Uterus (tissue), 3 donors: ENCODE measurements at regions not wholly inside any gene's neighbourhood (a gene's known extent, or its start where the extent isn't known, plus 50 kb on each side); places are given as distances from the start of the nearest gene placed in this dataset.

Experiments used
- DNase-seq, 2 donors: peaks; one replicate each; pipeline ENCODE4 v3.0.0-alpha.2; 2019 to 2020
- H3K27ac ChIP-seq, 2 donors: fragments of 200-600 bp; sonication (generic); 1 replicate in 1 of 2; 2 replicates in 1 of 2; pipeline ENCODE4 v1.5.1; 2016 to 2018
- H3K27me3 ChIP-seq, 2 donors: fragments of 200-600 bp; sonication (generic); one replicate each; pipeline ENCODE4 v1.5.1; 2018 to 2019; ENCODE audit warnings: control low read depth in 1 of 2
- H3K36me3 ChIP-seq, 2 donors: fragments of 200-600 bp; sonication (generic); one replicate each; pipeline ENCODE4 v1.5.1; 2019; ENCODE audit warnings: control low read depth in 1 of 2
- H3K4me1 ChIP-seq, 2 donors: fragments of 200-600 bp; sonication (generic); one replicate each; pipeline ENCODE4 v1.5.1; 2018 to 2019; ENCODE audit warnings: control low read depth in 1 of 2
- H3K4me3 ChIP-seq, 2 donors: fragments of 200-600 bp; sonication (generic); 1 replicate in 1 of 2; 2 replicates in 1 of 2; pipeline ENCODE4 v1.5.1; 2018 to 2019; ENCODE audit warnings: mild to moderate bottlenecking in 1 of 2
- H3K9me3 ChIP-seq, 2 donors: fragments of 200-600 bp; sonication (generic); one replicate each; pipeline ENCODE4 v1.5.1; 2019; ENCODE audit warnings: control low read depth in 1 of 2
- POLR2A ChIP-seq, 2 donors: fragments of 450-650 bp; IDR thresholded peaks; one replicate each; pipeline ENCODE4 v1.6.1; 2016; ENCODE audit warnings: antibody characterized with exemption in 2 of 2, mild to moderate bottlenecking in 1 of 2, moderate library complexity in 1 of 2
- intact Hi-C: fragments of 100-400 bp; cut with DNase I; formaldehyde crosslinking; loops from one replicate; pipeline ENCODE4 v1.15.1; 2023; ENCODE audit warnings: low total_unique reads
- TF ChIP-seq, protein P1 (sequence below), 4 experiments: fragments of 200-600 bp in 2 of 4; fragments of 450-650 bp in 2 of 4; sonication (generic) in 2 of 4; IDR thresholded peaks; one replicate each; pipeline ENCODE4 v1.5.1; 2016 to 2019; ENCODE audit warnings: antibody characterized with exemption in 4 of 4, mild to moderate bottlenecking in 2 of 4, moderate library complexity in 1 of 4
- donor health status: DM: yes; HTN: yes; CAD: no.

DNA sequence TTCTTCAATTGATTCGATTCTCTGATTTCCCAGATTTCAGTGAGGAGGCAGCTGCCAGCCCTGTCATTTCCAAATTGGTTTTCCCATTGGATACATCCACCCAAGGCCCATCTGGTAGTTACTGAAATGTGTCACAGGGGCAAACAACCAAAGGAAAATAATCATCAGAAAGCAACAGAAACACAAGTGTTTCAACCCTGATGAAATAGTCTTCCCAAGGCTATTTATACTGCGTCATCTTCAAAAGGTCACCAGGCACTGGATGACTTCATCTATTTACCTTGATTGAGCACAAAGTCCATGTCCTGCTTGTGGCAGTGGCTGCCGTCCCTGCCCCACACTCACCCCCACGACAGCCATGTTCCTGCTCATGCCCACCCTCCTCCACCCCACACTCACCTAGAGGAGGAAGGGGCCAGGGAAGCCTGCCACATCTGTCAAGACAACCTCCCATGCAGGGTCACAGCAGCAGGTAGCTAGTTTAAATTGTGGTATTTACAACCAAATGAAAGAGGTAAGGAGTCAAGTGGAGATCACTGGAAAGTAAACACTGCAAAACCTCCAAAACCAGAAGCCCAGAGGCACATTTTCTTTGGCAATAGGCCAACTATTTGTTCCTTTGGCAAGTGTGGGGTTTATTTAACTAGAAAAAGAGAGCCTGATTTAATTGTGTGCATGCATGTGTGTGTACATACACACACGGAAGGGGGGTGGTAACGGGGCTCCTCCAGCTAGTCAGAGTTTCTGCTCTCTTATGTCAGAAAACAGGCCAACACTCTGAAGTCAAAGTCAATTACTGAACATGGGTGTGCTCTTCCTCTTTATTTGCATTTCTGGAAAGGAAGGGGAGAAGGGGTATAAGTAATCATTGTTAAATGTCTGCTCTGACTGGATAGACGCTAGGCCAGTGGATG is 49.5 kb upstream of the RAB4A start:
- Histone ChIP-seq H3K4me3 (no peak overlapping the region), H3K27ac (no peak overlapping the region), H3K4me1 (no peaks in the 10 kb centered on the region), H3K27me3 (no peaks in the 10 kb centered on the region), H3K9me3 (no peaks in the 10 kb centered on the region), H3K36me3 (no peaks in the 10 kb centered on the region)
- intact Hi-C loops = no loop called here
- DNase-seq = no peak
- TF ChIP-seq, protein P1, sequence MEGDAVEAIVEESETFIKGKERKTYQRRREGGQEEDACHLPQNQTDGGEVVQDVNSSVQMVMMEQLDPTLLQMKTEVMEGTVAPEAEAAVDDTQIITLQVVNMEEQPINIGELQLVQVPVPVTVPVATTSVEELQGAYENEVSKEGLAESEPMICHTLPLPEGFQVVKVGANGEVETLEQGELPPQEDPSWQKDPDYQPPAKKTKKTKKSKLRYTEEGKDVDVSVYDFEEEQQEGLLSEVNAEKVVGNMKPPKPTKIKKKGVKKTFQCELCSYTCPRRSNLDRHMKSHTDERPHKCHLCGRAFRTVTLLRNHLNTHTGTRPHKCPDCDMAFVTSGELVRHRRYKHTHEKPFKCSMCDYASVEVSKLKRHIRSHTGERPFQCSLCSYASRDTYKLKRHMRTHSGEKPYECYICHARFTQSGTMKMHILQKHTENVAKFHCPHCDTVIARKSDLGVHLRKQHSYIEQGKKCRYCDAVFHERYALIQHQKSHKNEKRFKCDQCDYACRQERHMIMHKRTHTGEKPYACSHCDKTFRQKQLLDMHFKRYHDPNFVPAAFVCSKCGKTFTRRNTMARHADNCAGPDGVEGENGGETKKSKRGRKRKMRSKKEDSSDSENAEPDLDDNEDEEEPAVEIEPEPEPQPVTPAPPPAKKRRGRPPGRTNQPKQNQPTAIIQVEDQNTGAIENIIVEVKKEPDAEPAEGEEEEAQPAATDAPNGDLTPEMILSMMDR (IDR thresholded peaks at IDR 0.05) = no peak
- no peak for TF ChIP-seq POLR2A (IDR thresholded peaks at IDR 0.05)
